Vagina (tissue), 2 donors: ENCODE measurements at regions not wholly inside any gene's neighbourhood (a gene's known extent, or its start where the extent isn't known, plus 50 kb on each side); places are given as distances from the start of the nearest gene placed in this dataset. TPM values are rescaled to one million over a fixed set of nuclear protein-coding genes. Genes with fewer than 3 reads are reported as not detected.

Experiments
- DNase-seq, 2 donors: peaks; one replicate each; pipeline ENCODE4 v3.0.0-alpha.2; 2017; ENCODE audit errors: extremely low spot score in 2 of 2
- H3K27ac ChIP-seq: fragments of 200-600 bp; sonication (generic); one replicate; pipeline ENCODE4 v1.5.1; 2019
- H3K27me3 ChIP-seq: fragments of 200-600 bp; sonication (generic); one replicate; pipeline ENCODE4 v1.5.1; 2019
- H3K36me3 ChIP-seq, 2 donors: fragments of 200-600 bp; sonication (generic); one replicate each; pipeline ENCODE4 v1.5.1; 2017 to 2019
- H3K4me1 ChIP-seq: fragments of 200-600 bp; sonication (generic); one replicate; pipeline ENCODE4 v1.5.1; 2019
- H3K4me3 ChIP-seq, 2 donors: fragments of 200-600 bp; sonication (generic); 1 replicate in 1 of 2; 2 replicates in 1 of 2; pipeline ENCODE4 v1.5.1; 2016 to 2019
- H3K9me3 ChIP-seq: fragments of 200-600 bp; sonication (generic); one replicate; pipeline ENCODE4 v1.5.1; 2019
- POLR2A ChIP-seq, 2 donors: fragments of 450-650 bp; IDR thresholded peaks; one replicate each; pipeline ENCODE4 v1.6.1; 2017; ENCODE audit warnings: antibody characterized with exemption in 2 of 2, mild to moderate bottlenecking in 2 of 2, moderate library complexity in 2 of 2
- POLR2AphosphoS5 ChIP-seq, 2 donors: sonication (generic); formaldehyde crosslinking; IDR thresholded peaks; one replicate each; pipeline ENCODE4 v1.9.0; 2017; ENCODE audit warnings: antibody characterized with exemption in 2 of 2, mild to moderate bottlenecking in 2 of 2, low read depth in 1 of 2; ENCODE audit not compliant: insufficient read depth in 1 of 2
- intact Hi-C: fragments of 100-400 bp; cut with DNase I; formaldehyde crosslinking; loops from one replicate; pipeline ENCODE4 v1.15.1; 2023
- microRNA-seq: library from miRNA; unstranded; fragments of <30 nt; microRNA quantifications from one replicate; pipeline ENCODE4, GENCODE V29; 2017; ENCODE audit warnings: borderline number of aligned reads, borderline replicate concordance
- small RNA-seq: library from RNA; depleted of rRNA; stranded (forward); fragments of <200 nt; gene quantifications from one replicate; pipeline ENCODE3, GENCODE V24; 2016
- TF ChIP-seq, protein P1 (sequence below), 3 experiments: fragments of 450-650 bp in 2 of 3; fragments of 200-600 bp in 1 of 3; sonication (generic) in 1 of 3; IDR thresholded peaks; one replicate each; pipeline ENCODE4 v1.5.1; 2017 to 2019; ENCODE audit warnings: antibody characterized with exemption in 3 of 3, mild to moderate bottlenecking in 2 of 3, moderate library complexity in 2 of 3

DNA sequence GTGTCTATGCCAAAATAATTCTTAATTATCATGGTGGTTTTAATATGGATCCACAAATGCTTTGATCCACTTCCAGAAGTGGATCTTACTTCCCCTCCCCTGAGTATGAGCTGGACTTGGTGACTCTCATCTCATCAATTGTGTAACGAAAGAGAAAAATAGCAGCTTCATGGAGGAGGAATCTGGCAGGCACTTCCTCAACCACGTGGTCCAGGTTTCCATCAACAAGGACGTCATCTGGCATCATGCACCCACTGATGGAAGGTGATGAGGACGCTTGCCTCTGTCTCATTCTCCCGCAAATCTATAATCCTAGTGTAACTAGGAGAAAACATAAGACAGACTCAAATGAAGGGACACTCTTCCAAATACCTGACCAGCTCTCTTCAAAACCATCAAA is 54.6 kb upstream of the S1PR3 start:
- H3K27ac ChIP-seq = no peak overlapping the region
- no peaks in the 10 kb centered on the region for H3K4me1 ChIP-seq
- DNase-seq = peak in 1 of 2 donors; percentile 74
- no peak overlapping the region for H3K4me3 ChIP-seq
- H3K9me3 ChIP-seq = no peaks in the 10 kb centered on the region
- H3K27me3 ChIP-seq = no peaks in the 10 kb centered on the region
- H3K36me3 ChIP-seq = no peaks in the 10 kb centered on the region
- no peak for TF ChIP-seq POLR2AphosphoS5 (IDR thresholded peaks at IDR 0.05; ENCODE audit: insufficient read depth in 1 of 2, low read depth in 1 of 2)
- TF ChIP-seq POLR2A (IDR thresholded peaks at IDR 0.05) = no peak
- TF ChIP-seq, protein P1, sequence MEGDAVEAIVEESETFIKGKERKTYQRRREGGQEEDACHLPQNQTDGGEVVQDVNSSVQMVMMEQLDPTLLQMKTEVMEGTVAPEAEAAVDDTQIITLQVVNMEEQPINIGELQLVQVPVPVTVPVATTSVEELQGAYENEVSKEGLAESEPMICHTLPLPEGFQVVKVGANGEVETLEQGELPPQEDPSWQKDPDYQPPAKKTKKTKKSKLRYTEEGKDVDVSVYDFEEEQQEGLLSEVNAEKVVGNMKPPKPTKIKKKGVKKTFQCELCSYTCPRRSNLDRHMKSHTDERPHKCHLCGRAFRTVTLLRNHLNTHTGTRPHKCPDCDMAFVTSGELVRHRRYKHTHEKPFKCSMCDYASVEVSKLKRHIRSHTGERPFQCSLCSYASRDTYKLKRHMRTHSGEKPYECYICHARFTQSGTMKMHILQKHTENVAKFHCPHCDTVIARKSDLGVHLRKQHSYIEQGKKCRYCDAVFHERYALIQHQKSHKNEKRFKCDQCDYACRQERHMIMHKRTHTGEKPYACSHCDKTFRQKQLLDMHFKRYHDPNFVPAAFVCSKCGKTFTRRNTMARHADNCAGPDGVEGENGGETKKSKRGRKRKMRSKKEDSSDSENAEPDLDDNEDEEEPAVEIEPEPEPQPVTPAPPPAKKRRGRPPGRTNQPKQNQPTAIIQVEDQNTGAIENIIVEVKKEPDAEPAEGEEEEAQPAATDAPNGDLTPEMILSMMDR (IDR thresholded peaks at IDR 0.05) = no peak
- intact Hi-C loops = no loop called here

DNA sequence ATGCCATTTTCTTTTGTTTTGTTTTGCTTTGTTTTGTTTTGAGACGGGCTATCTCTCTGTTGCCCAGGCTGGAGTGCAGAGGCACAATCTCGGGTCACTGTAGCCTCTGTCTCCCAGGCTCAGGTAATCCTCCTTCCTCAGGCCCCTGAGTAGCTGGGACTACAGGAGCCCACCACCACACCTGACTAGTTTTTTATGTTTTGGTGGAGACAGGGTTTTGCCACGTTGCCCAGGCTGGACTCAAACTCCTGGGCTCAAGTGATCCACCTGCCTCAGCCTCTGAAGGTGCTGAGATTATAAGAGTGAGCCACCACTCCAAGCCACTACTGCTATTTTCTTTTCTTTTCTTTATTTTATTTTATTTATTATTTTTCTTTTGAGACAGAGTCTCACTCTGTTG is 54.0 kb upstream of the S1PR3 start:
- H3K27ac ChIP-seq = no peak overlapping the region

DNA sequence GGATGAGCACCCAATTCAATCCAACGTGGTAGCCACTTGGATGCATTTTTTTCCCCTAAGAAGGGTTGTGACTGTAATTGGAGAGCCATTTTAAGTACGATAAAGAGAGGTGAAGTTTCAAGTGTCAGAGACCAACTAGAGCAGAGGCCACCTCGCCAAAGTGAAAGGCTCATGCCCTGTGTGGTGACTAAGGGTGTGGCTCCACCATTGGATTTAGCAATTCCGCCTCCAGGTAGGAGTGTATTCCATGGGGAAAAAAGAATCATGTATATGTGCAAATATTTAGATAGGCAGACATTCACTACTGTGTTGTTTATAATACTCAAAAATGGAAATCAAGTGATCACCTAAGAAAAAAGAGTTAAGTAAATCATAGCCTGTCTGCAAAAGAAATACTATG is 53.1 kb upstream of the S1PR3 start:
- H3K4me1 ChIP-seq = no peaks in the 10 kb centered on the region
- H3K36me3 ChIP-seq = no peaks in the 10 kb centered on the region
- intact Hi-C loops = no loop called here
- no peaks in the 10 kb centered on the region for H3K9me3 ChIP-seq
- no peak overlapping the region for H3K27ac ChIP-seq
- TF ChIP-seq POLR2AphosphoS5 (IDR thresholded peaks at IDR 0.05; ENCODE audit: insufficient read depth in 1 of 2, low read depth in 1 of 2) (no peak), POLR2A (IDR thresholded peaks at IDR 0.05) (no peak)
- TF ChIP-seq, protein P1 (IDR thresholded peaks at IDR 0.05) = no peak
- H3K27me3 ChIP-seq = no peaks in the 10 kb centered on the region
- DNase-seq = no peak
- H3K4me3 ChIP-seq = no peak overlapping the region

More for the DNA sequence above, 54.0 kb upstream of the S1PR3 start:
- no peaks in the 10 kb centered on the region for H3K9me3 ChIP-seq
- DNase-seq = peak in 1 of 2 donors; percentile 56
- TF ChIP-seq POLR2A (IDR thresholded peaks at IDR 0.05) (no peak), POLR2AphosphoS5 (IDR thresholded peaks at IDR 0.05; ENCODE audit: insufficient read depth in 1 of 2, low read depth in 1 of 2) (no peak)
- TF ChIP-seq, protein P1 (IDR thresholded peaks at IDR 0.05) = no peak
- no peaks in the 10 kb centered on the region for H3K36me3 ChIP-seq
- H3K27me3 ChIP-seq = no peaks in the 10 kb centered on the region
- no peaks in the 10 kb centered on the region for H3K4me1 ChIP-seq
- no peak overlapping the region for H3K4me3 ChIP-seq
- intact Hi-C loops = no loop called here

Small RNA genes in the stretch of these regions (microRNA-seq; reads per million reads assigned to microRNA genes)
- gene MIR4289 = not detected

Small RNA genes in the stretch of these regions (small RNA-seq; reads per million reads assigned to genes)
- gene MIR4289 = not detected
